SU-DHL-6 (cell line): ENCODE measurements at regions not wholly inside any gene's neighbourhood (a gene's known extent, or its start where the extent isn't known, plus 50 kb on each side); places are given as distances from the start of the nearest gene placed in this dataset.

Experiments
- EZH2phosphoT487 ChIP-seq: fragments of 200-600 bp; sonication (generic), shearing (Covaris generic); conservative IDR thresholded peaks from 2 replicates; pipeline ENCODE4 v1.6.1; 2018; ENCODE audit warnings: mild to moderate bottlenecking, antibody characterized with exemption, low read length, moderate library complexity, mixed read lengths
- TF ChIP-seq, protein P1 (sequence below): fragments of 200-600 bp; sonication (generic); IDR thresholded peaks from one replicate; pipeline ENCODE4 v1.5.1; 2017; ENCODE audit warnings: antibody characterized with exemption, mild to moderate bottlenecking, low read length, moderate library complexity; ENCODE audit not compliant: insufficient read depth, poor library complexity, severe bottlenecking

DNA sequence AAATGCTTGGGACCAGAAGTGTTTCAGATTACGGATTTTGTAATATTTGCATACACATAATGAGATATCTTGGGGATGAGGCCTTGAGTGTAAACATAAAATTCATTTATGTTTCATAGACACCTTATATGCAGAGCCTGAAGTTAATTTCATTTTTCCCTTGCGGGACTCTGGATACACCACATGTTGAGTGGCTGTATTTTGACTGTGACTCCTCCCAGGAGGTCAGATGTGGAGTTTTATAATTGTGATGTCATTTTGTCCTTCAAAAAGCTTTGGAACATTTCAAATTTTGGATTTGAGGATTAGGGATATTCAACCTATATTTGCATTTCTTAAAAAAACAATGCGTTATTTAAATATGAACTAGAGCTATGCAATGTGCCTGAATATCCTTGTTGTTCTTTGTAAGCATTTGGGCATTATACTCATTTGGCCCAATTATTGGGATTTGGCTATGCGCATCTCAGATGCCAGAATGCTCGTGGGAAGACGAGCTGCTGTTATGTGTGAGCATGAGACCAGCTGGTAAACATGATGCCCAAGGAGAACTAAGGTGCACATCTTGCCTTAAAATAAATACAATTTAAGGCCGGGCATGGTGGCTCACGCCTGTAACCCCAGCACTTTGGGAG is 223.0 kb upstream of the STS start:
- TF ChIP-seq, protein P1, sequence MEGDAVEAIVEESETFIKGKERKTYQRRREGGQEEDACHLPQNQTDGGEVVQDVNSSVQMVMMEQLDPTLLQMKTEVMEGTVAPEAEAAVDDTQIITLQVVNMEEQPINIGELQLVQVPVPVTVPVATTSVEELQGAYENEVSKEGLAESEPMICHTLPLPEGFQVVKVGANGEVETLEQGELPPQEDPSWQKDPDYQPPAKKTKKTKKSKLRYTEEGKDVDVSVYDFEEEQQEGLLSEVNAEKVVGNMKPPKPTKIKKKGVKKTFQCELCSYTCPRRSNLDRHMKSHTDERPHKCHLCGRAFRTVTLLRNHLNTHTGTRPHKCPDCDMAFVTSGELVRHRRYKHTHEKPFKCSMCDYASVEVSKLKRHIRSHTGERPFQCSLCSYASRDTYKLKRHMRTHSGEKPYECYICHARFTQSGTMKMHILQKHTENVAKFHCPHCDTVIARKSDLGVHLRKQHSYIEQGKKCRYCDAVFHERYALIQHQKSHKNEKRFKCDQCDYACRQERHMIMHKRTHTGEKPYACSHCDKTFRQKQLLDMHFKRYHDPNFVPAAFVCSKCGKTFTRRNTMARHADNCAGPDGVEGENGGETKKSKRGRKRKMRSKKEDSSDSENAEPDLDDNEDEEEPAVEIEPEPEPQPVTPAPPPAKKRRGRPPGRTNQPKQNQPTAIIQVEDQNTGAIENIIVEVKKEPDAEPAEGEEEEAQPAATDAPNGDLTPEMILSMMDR, result no peak
- no peak for TF ChIP-seq EZH2phosphoT487
